Thyroid gland (tissue), 4 donors: ENCODE measurements at regions not wholly inside any gene's neighbourhood (a gene's known extent, or its start where the extent isn't known, plus 50 kb on each side); places are given as distances from the start of the nearest gene placed in this dataset.

Experiments used
- POLR2A ChIP-seq, 2 donors: fragments of 450-650 bp; IDR thresholded peaks; one replicate each; pipeline ENCODE4 v1.6.1; 2017; ENCODE audit warnings: antibody characterized with exemption in 2 of 2, mild to moderate bottlenecking in 2 of 2, moderate library complexity in 1 of 2
- TF ChIP-seq, protein P1 (sequence below), 6 experiments: fragments of 200-600 bp in 3 of 6; fragments of 450-650 bp in 3 of 6; sonication (generic) in 3 of 6; IDR thresholded peaks; one replicate each; pipeline ENCODE4 v1.5.1; 2016 to 2019; ENCODE audit warnings: antibody characterized with exemption in 6 of 6, mild to moderate bottlenecking in 2 of 6, inconsistent platforms in 1 of 6, moderate library complexity in 1 of 6

DNA sequence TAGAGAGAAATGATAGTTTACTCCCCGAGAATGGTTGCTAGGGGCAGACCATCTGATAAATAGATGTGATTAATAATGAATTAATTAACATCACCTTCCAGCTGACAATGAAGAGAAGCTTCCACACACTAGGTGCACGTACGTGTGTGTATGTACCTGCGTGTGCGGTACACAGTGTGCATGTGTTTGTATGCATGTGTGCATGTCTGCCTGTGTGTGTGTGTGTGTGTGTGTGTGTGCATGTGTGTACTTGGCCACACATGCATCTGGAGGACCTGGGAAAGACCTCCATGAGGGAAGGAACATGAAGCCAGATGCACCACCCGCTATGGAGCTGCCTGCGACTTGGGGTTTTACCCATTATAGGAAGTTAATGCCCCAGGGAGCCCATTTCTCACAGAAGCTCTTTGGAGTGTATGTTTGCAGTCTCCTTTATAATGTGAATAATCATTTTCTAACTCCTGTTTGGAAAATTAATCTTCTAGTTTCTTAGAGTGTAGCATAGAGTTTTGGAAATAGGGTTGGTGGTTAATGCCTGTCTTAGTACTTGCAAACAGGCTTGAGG lies 229.1 kb downstream of the ENGASE start:
- no peak for TF ChIP-seq POLR2A (IDR thresholded peaks at IDR 0.05)
- TF ChIP-seq, protein P1, sequence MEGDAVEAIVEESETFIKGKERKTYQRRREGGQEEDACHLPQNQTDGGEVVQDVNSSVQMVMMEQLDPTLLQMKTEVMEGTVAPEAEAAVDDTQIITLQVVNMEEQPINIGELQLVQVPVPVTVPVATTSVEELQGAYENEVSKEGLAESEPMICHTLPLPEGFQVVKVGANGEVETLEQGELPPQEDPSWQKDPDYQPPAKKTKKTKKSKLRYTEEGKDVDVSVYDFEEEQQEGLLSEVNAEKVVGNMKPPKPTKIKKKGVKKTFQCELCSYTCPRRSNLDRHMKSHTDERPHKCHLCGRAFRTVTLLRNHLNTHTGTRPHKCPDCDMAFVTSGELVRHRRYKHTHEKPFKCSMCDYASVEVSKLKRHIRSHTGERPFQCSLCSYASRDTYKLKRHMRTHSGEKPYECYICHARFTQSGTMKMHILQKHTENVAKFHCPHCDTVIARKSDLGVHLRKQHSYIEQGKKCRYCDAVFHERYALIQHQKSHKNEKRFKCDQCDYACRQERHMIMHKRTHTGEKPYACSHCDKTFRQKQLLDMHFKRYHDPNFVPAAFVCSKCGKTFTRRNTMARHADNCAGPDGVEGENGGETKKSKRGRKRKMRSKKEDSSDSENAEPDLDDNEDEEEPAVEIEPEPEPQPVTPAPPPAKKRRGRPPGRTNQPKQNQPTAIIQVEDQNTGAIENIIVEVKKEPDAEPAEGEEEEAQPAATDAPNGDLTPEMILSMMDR (IDR thresholded peaks at IDR 0.05): no peak
